ENCODE measurements at regions not wholly inside any gene's neighbourhood (a gene's known extent, or its start where the extent isn't known, plus 50 kb on each side); places are given as distances from the start of the nearest gene placed in this dataset.

DNA sequence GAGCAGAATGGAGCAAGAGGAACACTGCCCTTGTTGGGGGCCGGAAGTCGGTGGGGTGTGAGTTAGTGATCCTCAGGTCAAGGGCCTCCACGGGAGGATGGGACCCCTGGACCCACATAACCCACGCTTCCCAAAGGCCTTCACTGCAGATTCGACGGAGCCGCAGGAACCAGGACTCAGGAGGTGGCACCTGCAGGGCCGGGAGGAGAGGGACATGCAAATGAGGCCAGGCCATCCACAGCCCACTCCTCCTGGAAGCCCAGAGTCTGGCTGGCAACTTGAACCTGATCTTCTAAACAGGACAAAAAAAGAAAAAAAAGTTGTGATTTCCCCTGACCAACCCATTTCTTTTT is 299.9 kb downstream of the SOX9 start:
- no peak for TF ChIP-seq POLR2A (IDR thresholded peaks at IDR 0.05)
- TF ChIP-seq, protein P1, sequence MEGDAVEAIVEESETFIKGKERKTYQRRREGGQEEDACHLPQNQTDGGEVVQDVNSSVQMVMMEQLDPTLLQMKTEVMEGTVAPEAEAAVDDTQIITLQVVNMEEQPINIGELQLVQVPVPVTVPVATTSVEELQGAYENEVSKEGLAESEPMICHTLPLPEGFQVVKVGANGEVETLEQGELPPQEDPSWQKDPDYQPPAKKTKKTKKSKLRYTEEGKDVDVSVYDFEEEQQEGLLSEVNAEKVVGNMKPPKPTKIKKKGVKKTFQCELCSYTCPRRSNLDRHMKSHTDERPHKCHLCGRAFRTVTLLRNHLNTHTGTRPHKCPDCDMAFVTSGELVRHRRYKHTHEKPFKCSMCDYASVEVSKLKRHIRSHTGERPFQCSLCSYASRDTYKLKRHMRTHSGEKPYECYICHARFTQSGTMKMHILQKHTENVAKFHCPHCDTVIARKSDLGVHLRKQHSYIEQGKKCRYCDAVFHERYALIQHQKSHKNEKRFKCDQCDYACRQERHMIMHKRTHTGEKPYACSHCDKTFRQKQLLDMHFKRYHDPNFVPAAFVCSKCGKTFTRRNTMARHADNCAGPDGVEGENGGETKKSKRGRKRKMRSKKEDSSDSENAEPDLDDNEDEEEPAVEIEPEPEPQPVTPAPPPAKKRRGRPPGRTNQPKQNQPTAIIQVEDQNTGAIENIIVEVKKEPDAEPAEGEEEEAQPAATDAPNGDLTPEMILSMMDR (IDR thresholded peaks at IDR 0.05): no peak

All from ovary (tissue), 3 donors.